WERI-Rb-1 (cell line): ENCODE measurements at regions not wholly inside any gene's neighbourhood (a gene's known extent, or its start where the extent isn't known, plus 50 kb on each side); places are given as distances from the start of the nearest gene placed in this dataset.

ENCODE experiments used
- DNase-seq: peaks from one replicate; pipeline ENCODE4 v3.0.0-alpha.2; 2020
- H3K27ac ChIP-seq: fragments of 250-450 bp; sonication (Bioruptor Pico); 2 replicates; pipeline ENCODE4 v1.5.1; 2020; ENCODE audit warnings: mild to moderate bottlenecking, moderate library complexity
- H3K27me3 ChIP-seq: fragments of 250-450 bp; sonication (Bioruptor Pico); 2 replicates; pipeline ENCODE4 v1.5.1; 2021; ENCODE audit warnings: mild to moderate bottlenecking, low read depth, moderate library complexity; ENCODE audit not compliant: insufficient read depth, severe bottlenecking
- H3K36me3 ChIP-seq: fragments of 250-450 bp; sonication (Bioruptor Pico); 2 replicates; pipeline ENCODE4 v1.5.1; 2020; ENCODE audit warnings: mild to moderate bottlenecking, moderate library complexity
- H3K4me3 ChIP-seq: 2 replicates; pipeline ENCODE4 v1.5.1; 2011; ENCODE audit warnings: low read depth, mild to moderate bottlenecking, control low read depth, low read length
- H3K9me3 ChIP-seq: fragments of 250-450 bp; sonication (Bioruptor Pico); 2 replicates; pipeline ENCODE4 v1.5.1; 2021; ENCODE audit warnings: mild to moderate bottlenecking, moderate library complexity; ENCODE audit not compliant: severe bottlenecking
- TF ChIP-seq, protein P1 (sequence below): IDR thresholded peaks from 2 replicates; pipeline ENCODE4 v1.5.1; 2011; ENCODE audit warnings: low read depth, mild to moderate bottlenecking, control low read depth, inconsistent platforms, low read length

DNA sequence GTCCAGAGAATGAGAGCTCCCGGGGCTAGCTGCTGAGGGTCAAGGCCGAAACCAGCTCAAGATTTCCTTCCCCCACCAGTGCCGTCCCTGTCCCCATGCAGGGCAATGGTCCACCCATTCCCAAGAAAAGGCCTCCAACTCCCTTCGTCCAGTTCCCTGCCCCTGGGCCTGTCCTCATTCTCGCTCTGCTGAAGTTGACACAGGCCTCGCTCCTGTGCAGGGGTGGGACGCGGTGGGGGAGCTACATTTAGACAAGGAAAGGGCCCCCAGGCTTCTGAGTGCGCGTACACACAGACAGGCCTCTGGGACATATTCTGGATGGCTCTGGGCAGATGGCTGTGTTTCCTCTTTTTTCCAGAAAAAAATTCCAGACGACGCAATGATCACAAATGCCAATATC lies 188.3 kb downstream of the ETS2 start:
- no peak overlapping the region for H3K27ac ChIP-seq
- TF ChIP-seq, protein P1, sequence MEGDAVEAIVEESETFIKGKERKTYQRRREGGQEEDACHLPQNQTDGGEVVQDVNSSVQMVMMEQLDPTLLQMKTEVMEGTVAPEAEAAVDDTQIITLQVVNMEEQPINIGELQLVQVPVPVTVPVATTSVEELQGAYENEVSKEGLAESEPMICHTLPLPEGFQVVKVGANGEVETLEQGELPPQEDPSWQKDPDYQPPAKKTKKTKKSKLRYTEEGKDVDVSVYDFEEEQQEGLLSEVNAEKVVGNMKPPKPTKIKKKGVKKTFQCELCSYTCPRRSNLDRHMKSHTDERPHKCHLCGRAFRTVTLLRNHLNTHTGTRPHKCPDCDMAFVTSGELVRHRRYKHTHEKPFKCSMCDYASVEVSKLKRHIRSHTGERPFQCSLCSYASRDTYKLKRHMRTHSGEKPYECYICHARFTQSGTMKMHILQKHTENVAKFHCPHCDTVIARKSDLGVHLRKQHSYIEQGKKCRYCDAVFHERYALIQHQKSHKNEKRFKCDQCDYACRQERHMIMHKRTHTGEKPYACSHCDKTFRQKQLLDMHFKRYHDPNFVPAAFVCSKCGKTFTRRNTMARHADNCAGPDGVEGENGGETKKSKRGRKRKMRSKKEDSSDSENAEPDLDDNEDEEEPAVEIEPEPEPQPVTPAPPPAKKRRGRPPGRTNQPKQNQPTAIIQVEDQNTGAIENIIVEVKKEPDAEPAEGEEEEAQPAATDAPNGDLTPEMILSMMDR: no peak
- no peak overlapping the region for H3K4me3 ChIP-seq
- no peaks in the 10 kb centered on the region for H3K36me3 ChIP-seq
- H3K27me3 ChIP-seq: no peaks in the 10 kb centered on the region
- DNase-seq: no peak
- no peaks in the 10 kb centered on the region for H3K9me3 ChIP-seq

GRCh38 chr21:38993561-38993960 lies 187.8 kb downstream of the ETS2 start:
- Histone ChIP-seq H3K27ac (no peak overlapping the region), H3K36me3 (no peaks in the 10 kb centered on the region), H3K27me3 (no peaks in the 10 kb centered on the region), H3K9me3 (no peaks in the 10 kb centered on the region), H3K4me3 (no peak overlapping the region)
- TF ChIP-seq, protein P1: no peak
- DNase-seq: no peak

DNA sequence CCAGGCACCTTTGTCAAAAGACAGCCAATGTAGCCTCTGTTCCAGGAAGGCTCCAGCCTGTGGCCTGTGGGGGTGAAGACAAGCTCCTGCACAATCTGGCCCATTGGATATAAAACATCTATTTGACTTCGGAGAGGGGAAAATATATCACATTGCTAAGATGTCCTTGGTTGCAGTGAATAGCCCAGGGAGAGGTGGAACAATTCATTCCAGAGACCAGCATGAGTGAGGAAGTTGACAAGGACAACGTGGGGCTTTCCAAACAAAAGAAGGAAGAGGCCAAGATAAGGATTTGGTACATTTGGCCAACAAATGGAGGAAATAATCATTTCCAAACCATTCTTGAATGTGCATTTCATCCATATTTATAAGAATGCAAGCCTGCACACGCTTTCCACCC lies 187.0 kb downstream of the ETS2 start:
- Histone ChIP-seq H3K4me3 (no peak overlapping the region), H3K27me3 (no peaks in the 10 kb centered on the region), H3K36me3 (no peaks in the 10 kb centered on the region), H3K27ac (no peak overlapping the region), H3K9me3 (no peaks in the 10 kb centered on the region)
- TF ChIP-seq, protein P1: no peak
- no peak for DNase-seq

DNA sequence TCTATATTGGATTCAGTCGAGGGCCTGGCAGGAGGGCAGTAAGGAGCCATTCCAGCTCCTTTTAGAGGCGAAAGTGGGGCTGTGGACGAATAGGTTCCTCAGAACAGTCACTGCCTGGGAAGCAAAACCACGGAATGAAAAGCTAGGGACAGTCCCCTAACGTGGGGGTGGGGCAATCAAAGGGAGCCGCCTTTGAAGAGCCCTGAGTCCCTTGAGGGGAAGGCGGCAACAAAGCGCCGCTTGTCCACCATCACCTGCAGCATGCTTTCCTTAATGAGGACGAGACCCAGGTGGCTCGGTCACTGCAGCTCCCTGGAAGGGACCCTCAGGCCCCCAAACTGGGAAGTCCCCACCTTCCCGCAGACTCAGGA lies 184.7 kb downstream of the ETS2 start:
- Histone ChIP-seq H3K9me3 (no peaks in the 10 kb centered on the region), H3K4me3 (no peak overlapping the region), H3K27ac (no peak overlapping the region), H3K36me3 (no peaks in the 10 kb centered on the region), H3K27me3 (no peaks in the 10 kb centered on the region)
- no peak for DNase-seq
- TF ChIP-seq, protein P1: no peak

DNA sequence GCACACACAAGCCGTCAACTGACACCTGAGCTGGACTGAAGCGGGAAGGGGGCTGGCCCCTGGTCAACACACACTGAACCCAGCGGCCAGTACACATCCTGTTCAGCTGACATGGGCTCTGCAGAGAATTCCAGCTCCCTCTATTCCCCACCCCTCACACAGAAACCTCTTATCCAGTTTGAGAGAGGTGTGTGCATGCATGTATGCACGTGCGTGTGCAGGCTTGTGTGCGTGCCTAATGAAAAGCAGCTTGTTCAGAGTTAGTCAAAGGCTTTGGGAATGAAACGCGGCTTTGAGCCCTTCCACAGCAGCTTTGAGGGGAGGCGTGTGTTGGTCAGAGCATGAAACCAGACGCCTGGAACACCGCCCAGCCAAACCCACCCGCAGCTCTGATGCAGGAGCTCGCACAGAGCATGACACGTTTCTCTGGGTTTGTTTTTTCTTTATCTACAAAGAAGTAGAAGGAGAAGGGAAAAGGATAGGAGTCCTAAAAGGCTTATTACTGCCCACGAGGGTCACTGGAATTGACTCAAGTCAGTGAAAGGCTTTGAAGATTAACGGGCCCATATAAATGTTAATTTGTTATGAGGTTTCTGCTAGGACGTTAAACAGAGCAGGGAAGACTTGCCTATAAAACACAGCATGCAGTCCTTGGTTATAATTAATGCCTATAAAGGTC lies 184.2 kb downstream of the ETS2 start:
- DNase-seq: no peak

More for the DNA sequence above, 184.2 kb downstream of the ETS2 start:
- Histone ChIP-seq H3K4me3 (no peak overlapping the region), H3K36me3 (no peaks in the 10 kb centered on the region), H3K27ac (no peak overlapping the region), H3K9me3 (no peaks in the 10 kb centered on the region), H3K27me3 (no peaks in the 10 kb centered on the region)
- TF ChIP-seq, protein P1: no peak
